Stimulated activated CD4-positive, alpha-beta T cell treated with anti-CD3 and anti-CD28 coated beads, Interleukin-1b, Interleukin-23, amount 100 ng/mL, for 48 hours (primary cell): ENCODE measurements at regions not wholly inside any gene's neighbourhood (a gene's known extent, or its start where the extent isn't known, plus 50 kb on each side); places are given as distances from the start of the nearest gene placed in this dataset.

ENCODE experiments used
- DNase-seq: peaks from one replicate; pipeline ENCODE4 v3.0.0-alpha.2; 2020

GRCh38 chr1:29379443-29380073 lies 143.2 kb downstream of the PTPRU start:
- no peak for DNase-seq
